Heart right ventricle (tissue), 16 donors: ENCODE measurements at regions not wholly inside any gene's neighbourhood (a gene's known extent, or its start where the extent isn't known, plus 50 kb on each side); places are given as distances from the start of the nearest gene placed in this dataset.

Experiments used
- ATAC-seq, 8 donors: fragments of 200-7000 bp; cut with Tn5 transposase; one replicate each; pipeline ENCODE4 v1.9.1; 2020; ENCODE audit warnings: mild to moderate bottlenecking in 8 of 8, moderate library complexity in 8 of 8, moderate number of reproducible peaks in 1 of 8
- DNase-seq, 2 donors: peaks; one replicate each; pipeline ENCODE4 v3.0.0-alpha.2; 2020
- H3K27ac ChIP-seq, 10 donors: fragments of 200-600 bp; sonication (generic) in 2 of 10; one replicate each; pipeline versions ENCODE4 v1.5.0 to v1.8.0; 2020 to 2022; ENCODE audit warnings: mild to moderate bottlenecking in 3 of 10
- H3K27me3 ChIP-seq, 7 donors: fragments of 200-600 bp; one replicate each; pipeline ENCODE4 v1.8.0; 2021 to 2022; ENCODE audit warnings: mild to moderate bottlenecking in 2 of 7
- H3K36me3 ChIP-seq, 9 donors: fragments of 200-600 bp; sonication (generic) in 1 of 9; one replicate each; pipeline versions ENCODE4 v1.5.0 to v1.8.0; 2020 to 2022; ENCODE audit warnings: mild to moderate bottlenecking in 2 of 9
- H3K4me1 ChIP-seq, 9 donors: fragments of 200-600 bp; sonication (generic) in 1 of 9; one replicate each; pipeline versions ENCODE4 v1.5.0 to v1.8.0; 2020 to 2022; ENCODE audit warnings: mild to moderate bottlenecking in 4 of 9
- H3K4me3 ChIP-seq, 10 donors: fragments of 200-600 bp; sonication (generic) in 2 of 10; one replicate each; pipeline versions ENCODE4 v1.5.0 to v1.8.0; 2020 to 2022; ENCODE audit warnings: mild to moderate bottlenecking in 7 of 10, moderate library complexity in 2 of 10
- H3K9me3 ChIP-seq, 11 donors: fragments of 200-600 bp in 10 of 11; sonication (generic) in 2 of 11; one replicate each; pipeline versions ENCODE4 v1.5.0 to v1.8.0; 2013 to 2022; ENCODE audit warnings: mild to moderate bottlenecking in 2 of 11, control low read depth in 1 of 11, moderate library complexity in 1 of 11
- WGBS, 2 donors: extraction: QIAGEN DNeasy Blood & Tissue Kit; methylation state at CpG; one replicate each; pipeline ENCODE4 v1.1.7; 2013; ENCODE audit warnings: inconsistent platforms in 1 of 2; 5-methylcytosine and 5-hydroxymethylcytosine counted together
- intact Hi-C, 10 donors: fragments of 100-400 bp; cut with DNase I; formaldehyde crosslinking; loops; one replicate each; pipeline versions ENCODE4 v1.11.1 to v1.14.2; 2022
- TF ChIP-seq, protein P1 (sequence below), 9 donors: fragments of 200-600 bp; sonication (generic) in 2 of 9; IDR thresholded peaks; one replicate each; pipeline versions ENCODE4 v1.5.0 to v1.8.0; 2021 to 2022; ENCODE audit warnings: antibody characterized with exemption in 9 of 9, mild to moderate bottlenecking in 5 of 9, moderate library complexity in 1 of 9
- donor health status: Arrhythmogenic right ventricular cardiomyopathy.
- donor health status: ischemic (EF 13 %, LVEDD 7.1; RV severe dilation, severe dysfunction).
- donor health status: healthy with polysubstance abuse.
- donor health status: DM: no; HTN: yes; CAD: no.
- donor health status: DM: no; HTN: no; CAD: no.
- donor health status: ischemic (EF 25% LVEDD 6.9; RV normal size, moderate dysfunction).
- donor health status: ischemic (EF 25% LVEDD 5.7; RV mildly dilated, moderate dysfunction).
- donor health status: healthy.
- donor health status: DM: yes; HTN: yes; CAD: no.
- donor health status: Ischemic cardiomyopathy.
- donor health status: ischemic (EF 35%, LVEDD 5.7; RV mildly dilated, moderate dysfunction).
- donor health status: nonischemic (EF 11% LVEDD 7.7; RV severe dilation, severe dysfunction).
- donor health status: DM: yes; HTN: yes; CAD: no.
- donor health status: PGD.
- donor health status: ischemic (EF 29% LVEDD 5.4; RV normal size, mild dysfunction).
- donor health status: nonischemic (EF 23%, LVEDD 6.1; RV moderate dilation, normal function).

DNA sequence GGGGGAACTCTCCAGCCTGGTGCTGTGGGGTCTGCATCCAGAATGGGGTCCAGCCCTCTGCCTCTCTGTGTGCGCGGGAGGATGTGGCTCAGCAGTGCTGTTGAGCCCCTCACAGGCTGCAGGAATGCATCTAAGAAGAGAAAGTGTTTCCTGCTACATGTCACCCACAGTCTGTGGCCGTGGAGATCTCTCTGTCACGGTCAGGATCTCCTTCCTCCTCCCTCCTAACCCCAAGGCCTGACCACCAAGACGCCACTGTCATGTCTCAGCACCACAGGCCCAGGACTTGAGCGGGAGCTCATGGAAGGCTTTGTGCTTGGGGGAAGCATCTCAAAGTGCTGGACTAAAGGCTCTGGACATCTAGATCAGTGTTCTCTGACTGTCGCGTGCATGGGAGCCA, 90.1 kb downstream of the SREK1 start:
- DNase-seq (no peak), ATAC-seq (no peak)
- WGBS, 2 donors: 93 to 95% methylated on average over 8 of the region's 8 CpGs
- H3K36me3 ChIP-seq: no peaks in the 10 kb centered on the region
- TF ChIP-seq, protein P1, sequence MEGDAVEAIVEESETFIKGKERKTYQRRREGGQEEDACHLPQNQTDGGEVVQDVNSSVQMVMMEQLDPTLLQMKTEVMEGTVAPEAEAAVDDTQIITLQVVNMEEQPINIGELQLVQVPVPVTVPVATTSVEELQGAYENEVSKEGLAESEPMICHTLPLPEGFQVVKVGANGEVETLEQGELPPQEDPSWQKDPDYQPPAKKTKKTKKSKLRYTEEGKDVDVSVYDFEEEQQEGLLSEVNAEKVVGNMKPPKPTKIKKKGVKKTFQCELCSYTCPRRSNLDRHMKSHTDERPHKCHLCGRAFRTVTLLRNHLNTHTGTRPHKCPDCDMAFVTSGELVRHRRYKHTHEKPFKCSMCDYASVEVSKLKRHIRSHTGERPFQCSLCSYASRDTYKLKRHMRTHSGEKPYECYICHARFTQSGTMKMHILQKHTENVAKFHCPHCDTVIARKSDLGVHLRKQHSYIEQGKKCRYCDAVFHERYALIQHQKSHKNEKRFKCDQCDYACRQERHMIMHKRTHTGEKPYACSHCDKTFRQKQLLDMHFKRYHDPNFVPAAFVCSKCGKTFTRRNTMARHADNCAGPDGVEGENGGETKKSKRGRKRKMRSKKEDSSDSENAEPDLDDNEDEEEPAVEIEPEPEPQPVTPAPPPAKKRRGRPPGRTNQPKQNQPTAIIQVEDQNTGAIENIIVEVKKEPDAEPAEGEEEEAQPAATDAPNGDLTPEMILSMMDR (IDR thresholded peaks at IDR 0.05): no peak
- no peak overlapping the region for H3K4me3 ChIP-seq
- intact Hi-C loops: no loop called here
- no peak overlapping the region for H3K27ac ChIP-seq
- H3K9me3 ChIP-seq: no peaks in the 10 kb centered on the region
- peaks cover 0 to 4% (median 0%) of the 10 kb centered on the region in 7 donors for H3K27me3 ChIP-seq
- H3K4me1 ChIP-seq: no peaks in the 10 kb centered on the region

DNA sequence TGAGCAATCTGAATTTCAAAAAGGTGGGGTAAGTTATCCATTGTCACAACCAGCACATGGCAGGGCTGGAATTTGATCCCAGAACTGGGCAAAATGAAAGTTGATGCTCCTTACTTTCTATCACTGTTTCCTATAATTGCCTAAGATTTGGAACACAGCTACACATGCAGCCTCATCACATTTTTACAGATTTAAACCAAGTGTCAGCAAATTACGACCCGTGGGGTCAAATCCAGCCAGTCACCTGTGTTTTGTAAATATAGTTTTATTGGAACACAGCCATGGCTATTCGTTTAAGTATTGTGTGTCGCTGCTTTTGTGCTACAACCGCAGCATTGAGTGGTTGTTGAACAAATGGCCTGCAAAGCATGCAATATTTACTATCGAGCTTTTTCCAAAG, 94.3 kb downstream of the SREK1 start:
- TF ChIP-seq, protein P1 (IDR thresholded peaks at IDR 0.05): no peak
- H3K4me1 ChIP-seq: no peaks in the 10 kb centered on the region

DNA sequence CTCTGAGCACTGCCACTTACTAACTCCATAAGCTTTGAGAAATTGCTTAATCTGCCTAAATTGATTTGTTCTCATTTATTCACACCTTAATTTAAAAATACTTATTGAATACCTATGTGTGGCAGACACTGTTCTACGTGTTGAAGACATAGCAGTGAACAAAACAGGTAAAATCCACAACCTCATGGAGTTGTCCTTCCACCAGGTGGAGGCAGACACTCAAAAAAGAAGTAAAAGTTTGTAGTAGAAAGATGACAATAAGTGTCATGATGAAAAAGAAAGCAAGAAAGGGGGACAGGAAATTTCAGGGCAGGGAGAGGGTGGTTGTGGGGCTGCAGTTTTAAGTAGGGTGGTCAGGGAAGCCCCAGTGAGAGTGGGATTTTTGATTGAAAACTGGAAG, 94.9 kb downstream of the SREK1 start:
- DNase-seq: no peak
- Histone ChIP-seq H3K36me3 (no peaks in the 10 kb centered on the region), H3K9me3 (no peaks in the 10 kb centered on the region), H3K4me1 (no peaks in the 10 kb centered on the region), H3K27me3 (peaks cover 0 to 4% (median 0%) of the 10 kb centered on the region in 7 donors), H3K27ac (no peak overlapping the region), H3K4me3 (no peak overlapping the region)
- 65 to 66% methylated on average over 1 of the region's 1 CpG for WGBS, 2 donors
- no peak for ATAC-seq
- TF ChIP-seq, protein P1 (IDR thresholded peaks at IDR 0.05): peak in 7 of 9 donors; percentile 12 to 40 (median 23)
- intact Hi-C loops: no loop called here

More for the DNA sequence above, 94.3 kb downstream of the SREK1 start:
- DNase-seq (no peak), ATAC-seq (no peak)
- H3K36me3 ChIP-seq: no peaks in the 10 kb centered on the region
- H3K4me3 ChIP-seq: no peak overlapping the region
- intact Hi-C loops: no loop called here
- H3K27me3 ChIP-seq: peaks cover 0 to 4% (median 0%) of the 10 kb centered on the region in 7 donors
- 87 to 89% methylated on average over 6 of the region's 6 CpGs for WGBS, 2 donors
- H3K9me3 ChIP-seq: no peaks in the 10 kb centered on the region
- no peak overlapping the region for H3K27ac ChIP-seq

DNA sequence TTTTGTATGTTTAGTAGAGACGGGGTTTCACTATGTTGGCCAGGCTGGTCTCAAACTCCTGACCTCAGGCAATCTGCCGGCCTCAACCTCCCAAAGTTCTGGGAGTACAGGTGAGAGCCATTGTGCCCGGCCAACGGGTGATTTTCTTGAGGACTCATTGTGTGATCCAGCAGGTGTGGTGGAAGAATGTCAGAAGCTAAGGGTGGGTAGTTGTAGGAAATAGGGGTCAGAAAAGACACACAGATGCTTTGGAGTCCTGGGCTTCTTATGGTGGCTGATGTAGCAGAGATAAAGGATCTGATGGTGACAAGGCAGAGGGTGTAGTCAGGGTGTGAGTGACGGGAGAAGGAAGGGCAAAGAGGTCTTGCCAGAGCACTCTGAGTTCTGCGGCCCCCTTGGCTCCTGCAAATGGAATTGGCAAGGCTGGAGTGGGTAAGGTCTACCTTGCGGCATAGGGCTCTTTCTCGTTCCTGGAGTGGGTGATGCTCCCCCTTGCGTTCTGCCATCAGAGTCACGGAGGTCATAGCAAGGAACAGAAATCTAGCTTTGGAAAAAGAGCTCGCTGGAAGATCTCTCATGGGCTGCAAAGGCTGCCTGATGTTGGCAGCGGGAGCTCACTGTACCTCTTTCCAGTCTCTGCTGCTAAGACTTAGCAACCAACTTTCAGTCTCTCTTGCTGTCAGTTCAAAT, 97.2 kb downstream of the SREK1 start:
- no peak overlapping the region for H3K4me3 ChIP-seq
- H3K27me3 ChIP-seq: peaks cover 0 to 4% (median 0%) of the 10 kb centered on the region in 7 donors
- TF ChIP-seq, protein P1 (IDR thresholded peaks at IDR 0.05): no peak
- ATAC-seq: no peak
- intact Hi-C loops: no loop called here
- no peaks in the 10 kb centered on the region for H3K4me1 ChIP-seq
- peaks cover 0 to 4% (median 0%) of the 10 kb centered on the region in 11 donors for H3K9me3 ChIP-seq
- 87 to 89% methylated on average over 12 of the region's 12 CpGs for WGBS, 2 donors
- H3K27ac ChIP-seq: no peak overlapping the region
- no peaks in the 10 kb centered on the region for H3K36me3 ChIP-seq
- no peak for DNase-seq
